22Rv1 (cell line): ENCODE measurements at regions not wholly inside any gene's neighbourhood (a gene's known extent, or its start where the extent isn't known, plus 50 kb on each side); places are given as distances from the start of the nearest gene placed in this dataset.
A peak's percentile ranks its signal among the peaks of the same experiment; 100 is the strongest.

Experiments used
- H3K27ac ChIP-seq: fragments of 450-650 bp; 2 replicates; pipeline ENCODE4 v1.5.1; 2017
- ZFX ChIP-seq: fragments of 450-650 bp; IDR thresholded peaks from 2 replicates; pipeline ENCODE4 v1.6.1; 2017; ENCODE audit warnings: antibody characterized with exemption, borderline replicate concordance
- TF ChIP-seq, protein P1 (sequence below): fragments of 450-650 bp; IDR thresholded peaks from 2 replicates; pipeline ENCODE4 v1.5.1; 2017; ENCODE audit warnings: mild to moderate bottlenecking

DNA sequence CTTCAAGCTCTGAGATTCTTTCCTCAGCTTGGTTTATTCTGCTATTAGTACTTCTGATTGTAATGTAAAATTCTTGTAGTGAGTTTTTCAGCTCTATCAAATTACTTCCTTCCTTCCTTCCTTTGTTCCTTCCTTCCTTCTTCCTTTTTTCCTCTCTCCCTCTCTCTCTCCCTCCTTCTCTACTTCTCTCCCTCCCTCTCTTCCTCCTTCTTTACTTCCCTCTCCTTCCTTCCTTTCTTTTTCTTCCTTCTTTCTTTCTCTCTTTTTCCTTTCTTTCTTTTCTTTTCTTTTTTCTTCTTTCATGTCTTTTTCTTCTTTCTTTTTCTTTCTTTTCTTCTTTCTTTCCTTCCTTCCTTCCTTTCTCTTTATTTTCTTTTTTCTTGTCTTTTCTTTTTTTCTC lies 565.2 kb upstream of the STXBP6 start:
- TF ChIP-seq ZFX = no peak
- TF ChIP-seq, protein P1, sequence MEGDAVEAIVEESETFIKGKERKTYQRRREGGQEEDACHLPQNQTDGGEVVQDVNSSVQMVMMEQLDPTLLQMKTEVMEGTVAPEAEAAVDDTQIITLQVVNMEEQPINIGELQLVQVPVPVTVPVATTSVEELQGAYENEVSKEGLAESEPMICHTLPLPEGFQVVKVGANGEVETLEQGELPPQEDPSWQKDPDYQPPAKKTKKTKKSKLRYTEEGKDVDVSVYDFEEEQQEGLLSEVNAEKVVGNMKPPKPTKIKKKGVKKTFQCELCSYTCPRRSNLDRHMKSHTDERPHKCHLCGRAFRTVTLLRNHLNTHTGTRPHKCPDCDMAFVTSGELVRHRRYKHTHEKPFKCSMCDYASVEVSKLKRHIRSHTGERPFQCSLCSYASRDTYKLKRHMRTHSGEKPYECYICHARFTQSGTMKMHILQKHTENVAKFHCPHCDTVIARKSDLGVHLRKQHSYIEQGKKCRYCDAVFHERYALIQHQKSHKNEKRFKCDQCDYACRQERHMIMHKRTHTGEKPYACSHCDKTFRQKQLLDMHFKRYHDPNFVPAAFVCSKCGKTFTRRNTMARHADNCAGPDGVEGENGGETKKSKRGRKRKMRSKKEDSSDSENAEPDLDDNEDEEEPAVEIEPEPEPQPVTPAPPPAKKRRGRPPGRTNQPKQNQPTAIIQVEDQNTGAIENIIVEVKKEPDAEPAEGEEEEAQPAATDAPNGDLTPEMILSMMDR = no peak
- H3K27ac ChIP-seq = no peak overlapping the region

DNA sequence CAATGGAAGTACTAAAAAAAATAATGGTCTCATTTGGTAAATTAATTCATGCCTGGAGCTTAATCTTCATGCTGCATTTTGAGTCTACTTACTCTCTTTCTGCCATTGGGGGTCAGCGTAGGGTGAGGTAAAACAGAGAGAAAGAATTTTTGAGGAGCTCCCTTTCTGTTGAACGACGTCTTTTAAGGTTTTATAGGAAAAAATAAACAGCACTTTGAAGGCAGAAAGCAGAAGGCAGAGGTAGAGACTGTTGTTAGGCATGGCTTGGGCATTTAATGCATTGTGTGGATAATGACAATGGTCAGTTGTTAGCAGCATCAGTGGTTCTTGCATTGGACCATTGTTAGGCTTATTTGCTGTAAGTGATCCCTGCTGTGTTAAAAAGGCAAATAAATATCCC lies 557.2 kb upstream of the STXBP6 start:
- H3K27ac ChIP-seq = no peak overlapping the region
- TF ChIP-seq, protein P1 = 0 out of 2 replicates have a peak, but pooled peaks have one; percentile 2
- TF ChIP-seq ZFX = no peak

DNA sequence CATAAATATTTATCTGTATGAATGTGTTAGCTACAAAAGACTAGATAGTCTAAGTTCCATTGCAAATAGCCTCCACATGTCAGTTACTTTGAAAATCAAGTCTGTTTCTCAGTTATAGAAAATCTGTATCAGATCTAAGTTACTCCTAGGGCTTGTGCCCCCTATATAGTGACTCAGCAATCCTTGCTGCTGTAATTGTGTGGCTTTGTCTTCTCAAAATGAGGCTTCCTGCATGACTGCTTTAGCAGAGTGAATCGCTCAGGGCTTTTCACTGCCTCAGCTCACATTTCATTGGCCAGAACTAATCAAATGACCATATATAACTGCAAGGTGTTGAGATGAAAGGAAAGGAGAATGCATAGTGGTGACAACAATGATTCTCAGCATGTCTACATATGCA lies 552.2 kb upstream of the STXBP6 start:
- TF ChIP-seq ZFX = no peak
- H3K27ac ChIP-seq = no peak overlapping the region

- TF ChIP-seq ZFX = no peak
- TF ChIP-seq, protein P1 = no peak
- no peak overlapping the region for H3K27ac ChIP-seq
Observed at GRCh38 chr14:25588751-25589150, 538.8 kb upstream of the STXBP6 start.

DNA sequence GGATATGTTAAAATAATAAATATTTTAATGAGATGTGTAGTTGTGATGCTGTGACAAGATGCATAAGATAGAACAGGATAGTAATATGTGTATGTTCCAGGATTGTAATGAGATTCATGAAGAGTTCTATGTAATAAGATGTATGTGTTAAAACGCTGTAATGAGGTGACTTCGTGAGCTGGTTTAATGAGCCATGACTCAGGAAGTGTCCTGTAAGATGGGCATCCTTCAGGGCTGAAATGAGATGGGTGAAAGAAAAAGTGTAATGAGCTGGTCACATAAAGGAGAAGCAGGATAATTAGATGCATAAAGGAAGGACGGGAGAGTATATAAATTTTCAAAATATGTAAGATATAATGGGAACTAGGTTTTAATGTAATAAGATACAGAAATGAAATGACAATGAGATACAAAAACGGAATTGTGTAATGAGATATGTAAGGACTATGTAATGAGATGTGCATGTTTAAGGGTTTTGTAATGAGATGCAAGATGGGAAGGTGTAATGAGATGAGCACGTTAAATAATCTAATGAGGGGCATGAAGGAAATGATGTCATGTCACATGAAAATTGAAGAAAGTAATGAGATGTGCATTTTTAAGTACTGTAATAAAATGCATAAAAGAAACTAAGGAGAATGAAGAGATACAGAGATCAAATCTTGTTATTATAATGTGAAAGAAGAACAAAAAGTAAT lies 524.8 kb upstream of the STXBP6 start:
- TF ChIP-seq ZFX = no peak
- TF ChIP-seq, protein P1 = no peak
- no peak overlapping the region for H3K27ac ChIP-seq

- no peak overlapping the region for H3K27ac ChIP-seq
- TF ChIP-seq, protein P1 = no peak
- TF ChIP-seq ZFX = no peak
Observed at GRCh38 chr14:25570483-25570882, 520.5 kb upstream of the STXBP6 start.

GRCh38 chr14:25557466-25557865 lies 507.5 kb upstream of the STXBP6 start:
- no peak for TF ChIP-seq ZFX
- TF ChIP-seq, protein P1 = no peak
- no peak overlapping the region for H3K27ac ChIP-seq

DNA sequence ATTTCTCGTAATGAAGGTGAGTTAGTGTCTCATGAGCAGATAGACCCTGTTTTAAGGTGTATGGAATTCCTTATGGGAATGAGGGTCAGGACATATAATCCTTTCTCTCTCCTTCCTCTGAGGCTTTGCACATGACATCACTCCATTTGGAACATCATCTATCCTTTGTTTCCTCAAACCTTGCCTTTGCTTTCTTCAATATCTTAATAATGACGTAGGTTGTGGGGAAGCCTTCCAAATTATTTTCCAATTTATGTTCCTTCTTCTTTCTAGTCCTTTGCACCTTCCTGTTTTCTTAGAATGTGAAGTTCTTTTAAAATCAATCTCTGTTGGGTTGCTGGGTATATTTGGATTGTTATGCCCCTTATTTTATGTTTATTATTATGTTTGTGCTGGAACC lies 502.9 kb upstream of the STXBP6 start:
- TF ChIP-seq ZFX = no peak
- TF ChIP-seq, protein P1 = no peak
- no peak overlapping the region for H3K27ac ChIP-seq
